ENCODE measurements at regions not wholly inside any gene's neighbourhood (a gene's known extent, or its start where the extent isn't known, plus 50 kb on each side); places are given as distances from the start of the nearest gene placed in this dataset.
"Not testable (repeated sequence)": the region's sequence is repeated elsewhere in the genome, so short reads cannot be mapped to it uniquely, and the experiment has no call there.

GRCh38 chr1:199182186-199182843 lies 543.5 kb downstream of the PTPRC start:
- FAIRE-seq (no peak), DNase-seq (ENCODE audit: insufficient read length, low spot score) (no peak)

- FAIRE-seq, result no peak
Measured at GRCh38 chr1:199184180-199184579, 545.3 kb downstream of the PTPRC start.

GRCh38 chr1:199194862-199195261 lies 556.0 kb downstream of the PTPRC start:
- DNase-seq (ENCODE audit: insufficient read length, low spot score) (no peak), FAIRE-seq (no peak)

More at GRCh38 chr1:199184180-199184579, 545.3 kb downstream of the PTPRC start:
- no peak for DNase-seq (ENCODE audit: insufficient read length, low spot score)

DNA sequence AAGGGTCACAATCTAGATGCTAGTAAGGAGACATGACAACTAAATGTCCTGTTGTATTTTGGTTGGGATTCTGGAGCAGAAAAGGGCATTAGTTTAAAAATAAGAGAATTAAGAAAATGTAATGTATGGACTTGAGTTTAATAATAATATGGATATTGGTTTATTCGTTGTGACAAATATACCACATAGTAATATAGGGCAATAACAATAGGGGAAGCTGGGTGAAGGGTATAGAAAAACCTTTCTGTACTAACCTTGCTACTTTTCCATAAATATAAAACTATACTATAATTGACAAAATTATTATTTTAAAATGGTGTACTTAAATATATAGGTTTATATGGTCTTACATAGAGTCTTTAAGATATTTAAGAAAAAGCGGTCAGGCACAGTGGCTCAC lies 558.9 kb downstream of the PTPRC start:
- no peak for FAIRE-seq
- DNase-seq (ENCODE audit: insufficient read length, low spot score), result no peak

DNA sequence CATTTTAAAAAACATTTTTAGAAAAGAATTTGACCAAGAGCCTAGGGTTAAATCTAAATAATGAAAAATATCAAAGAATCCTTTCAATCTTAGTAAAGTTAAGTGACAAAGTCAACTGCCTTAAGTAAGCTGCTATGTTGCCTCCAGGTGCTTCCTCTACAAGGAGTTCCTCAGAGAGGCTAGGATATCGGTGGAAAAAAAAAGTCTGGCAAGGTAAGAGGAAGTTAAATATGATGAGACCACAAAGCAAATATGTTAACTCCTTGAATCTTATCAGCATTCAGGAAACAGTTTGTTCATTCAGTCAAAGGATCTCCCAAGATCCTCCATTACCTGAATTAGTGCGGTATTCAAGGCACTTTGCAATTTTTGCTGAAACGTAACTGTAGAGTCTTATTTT lies 563.5 kb downstream of the PTPRC start:
- no peak for FAIRE-seq

DNA sequence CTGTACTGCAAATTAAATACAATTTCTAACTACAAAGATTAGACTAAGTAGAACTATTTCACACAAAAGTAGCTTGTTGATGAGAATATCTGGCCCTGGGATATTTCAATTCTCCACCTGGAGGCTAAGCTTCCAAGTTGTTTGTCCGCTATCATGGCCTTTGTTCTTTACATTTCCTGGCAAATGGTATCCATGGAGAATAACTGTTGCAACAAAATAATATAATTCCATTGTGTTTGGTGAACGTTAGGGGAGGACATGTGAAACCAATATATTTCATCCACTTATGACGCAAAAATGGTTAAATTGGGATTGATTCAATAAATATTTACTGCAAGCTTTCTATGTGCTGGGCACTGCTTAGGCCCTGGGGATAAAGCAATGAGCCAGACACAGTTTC lies 565.4 kb downstream of the PTPRC start:
- FAIRE-seq, result no peak
- no peak for DNase-seq (ENCODE audit: insufficient read length, low spot score)

More for the DNA sequence above, 563.5 kb downstream of the PTPRC start:
- DNase-seq (ENCODE audit: insufficient read length, low spot score), result no peak

GRCh38 chr1:199205740-199206441 lies 567.1 kb downstream of the PTPRC start:
- DNase-seq (ENCODE audit: insufficient read length, low spot score) (no peak), FAIRE-seq (no peak)

DNA sequence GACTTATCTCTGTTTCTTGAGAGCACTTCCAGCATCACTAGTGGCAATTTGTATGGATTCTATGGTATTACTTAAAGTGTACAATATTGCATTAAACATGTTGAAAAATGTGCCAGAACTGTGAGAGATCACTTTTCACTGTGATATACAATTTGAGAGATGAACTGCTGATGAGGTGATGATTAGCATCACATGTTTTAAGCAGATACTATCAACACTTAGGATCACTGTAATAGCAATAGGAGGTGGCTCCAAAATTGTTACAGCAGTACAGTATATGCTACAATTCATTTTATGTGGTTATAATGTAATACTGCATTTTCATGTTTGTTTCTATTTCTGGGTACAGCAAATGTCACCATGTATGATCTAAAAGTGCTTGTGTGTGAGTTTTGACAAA lies 570.0 kb downstream of the PTPRC start:
- FAIRE-seq (no peak), DNase-seq (ENCODE audit: insufficient read length, low spot score) (no peak)

- FAIRE-seq (no peak), DNase-seq (ENCODE audit: insufficient read length, low spot score) (no peak)
Measured at GRCh38 chr1:199218065-199218464, 579.2 kb downstream of the PTPRC start.

- no peak for DNase-seq (ENCODE audit: insufficient read length, low spot score)
- no peak for FAIRE-seq
Measured at GRCh38 chr1:199218533-199218932, 579.7 kb downstream of the PTPRC start.

- no peak for FAIRE-seq
Measured at GRCh38 chr1:199220031-199220430, 581.2 kb downstream of the PTPRC start.

GRCh38 chr1:199221371-199222150 lies 582.7 kb downstream of the PTPRC start:
- DNase-seq (ENCODE audit: insufficient read length, low spot score) (no peak), FAIRE-seq (no peak)

More at GRCh38 chr1:199220031-199220430, 581.2 kb downstream of the PTPRC start:
- no peak for DNase-seq (ENCODE audit: insufficient read length, low spot score)

GRCh38 chr1:199223936-199224335 lies 585.1 kb downstream of the PTPRC start:
- no peak for DNase-seq (ENCODE audit: insufficient read length, low spot score)
- FAIRE-seq, result no peak

DNA sequence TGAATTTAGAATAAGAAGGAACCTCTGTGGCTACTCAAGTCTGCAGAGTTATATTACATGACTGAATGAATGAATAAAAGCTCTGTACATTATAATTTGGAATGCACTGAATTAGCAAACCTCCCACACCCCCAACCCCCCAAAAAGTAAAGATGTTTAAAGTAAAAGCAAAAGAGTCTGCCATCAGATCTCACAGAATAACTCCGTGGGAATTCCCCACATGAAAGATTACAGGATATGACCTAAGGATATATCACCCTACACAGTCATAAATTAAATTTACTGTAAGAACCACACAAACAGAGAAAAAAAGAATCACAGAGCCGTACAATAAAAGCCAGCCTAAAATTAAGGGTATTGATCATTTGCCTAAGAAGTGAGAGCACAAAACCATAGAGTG lies 587.3 kb downstream of the PTPRC start:
- no peak for FAIRE-seq

DNA sequence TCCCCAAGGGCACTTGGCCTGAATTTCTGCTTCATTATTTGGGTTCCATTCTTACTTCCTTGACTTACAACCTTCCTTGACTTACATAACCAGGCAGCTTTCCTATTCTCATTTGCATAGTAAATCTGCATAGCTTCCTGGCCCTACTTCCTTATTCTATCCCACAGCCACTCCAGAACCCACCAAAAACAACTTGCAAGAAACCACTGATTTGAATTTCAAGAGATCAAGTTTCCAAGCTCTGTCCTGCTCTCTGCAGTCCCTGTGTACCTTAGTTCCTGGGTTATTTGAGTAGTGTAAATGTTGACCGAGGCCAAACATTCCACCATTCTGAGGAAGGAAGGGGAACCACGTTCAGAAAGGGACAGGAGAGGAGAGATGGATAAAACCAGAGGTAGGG lies 603.3 kb downstream of the PTPRC start:
- DNase-seq (ENCODE audit: insufficient read length, low spot score) (no peak), FAIRE-seq (no peak)

More for the DNA sequence above, 587.3 kb downstream of the PTPRC start:
- DNase-seq (ENCODE audit: insufficient read length, low spot score), result no peak

- peak; percentile 47 for FAIRE-seq
- no peak for DNase-seq (ENCODE audit: insufficient read length, low spot score)
Measured at GRCh38 chr1:199242601-199243000, 603.8 kb downstream of the PTPRC start.

DNA sequence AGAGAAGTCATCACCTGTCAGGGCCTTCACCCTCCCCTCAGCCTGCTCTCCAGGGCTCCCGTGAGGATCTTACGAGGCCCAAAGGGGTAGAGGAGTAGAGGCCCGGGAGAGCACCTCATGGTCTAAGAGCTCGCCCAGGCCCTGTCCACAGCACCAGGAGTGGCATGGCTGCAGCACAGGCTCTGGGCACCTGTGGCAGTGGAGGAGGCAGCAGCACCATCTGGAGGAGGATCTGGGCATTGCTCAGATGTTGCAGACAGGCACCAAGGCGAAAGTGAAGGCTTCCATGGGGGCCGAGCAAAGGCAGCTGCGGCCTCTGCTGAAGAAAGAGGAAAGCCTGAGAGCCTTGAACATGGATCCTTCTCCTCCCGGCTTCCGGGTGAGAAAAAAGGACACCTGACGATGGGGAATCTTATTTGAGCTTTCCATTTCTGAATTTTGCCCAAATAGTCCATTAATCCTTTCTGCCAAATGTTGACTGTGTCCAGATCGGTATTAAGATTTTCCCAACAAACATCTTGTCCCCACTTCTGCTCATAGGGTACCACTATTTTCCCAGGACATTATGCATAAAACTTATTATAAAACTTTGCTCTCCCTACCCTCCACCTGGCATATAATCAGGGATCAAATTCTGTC lies 604.7 kb downstream of the PTPRC start:
- peak; percentile 48 for DNase-seq (ENCODE audit: insufficient read length, low spot score)
- peak; percentile 95 for FAIRE-seq

DNA sequence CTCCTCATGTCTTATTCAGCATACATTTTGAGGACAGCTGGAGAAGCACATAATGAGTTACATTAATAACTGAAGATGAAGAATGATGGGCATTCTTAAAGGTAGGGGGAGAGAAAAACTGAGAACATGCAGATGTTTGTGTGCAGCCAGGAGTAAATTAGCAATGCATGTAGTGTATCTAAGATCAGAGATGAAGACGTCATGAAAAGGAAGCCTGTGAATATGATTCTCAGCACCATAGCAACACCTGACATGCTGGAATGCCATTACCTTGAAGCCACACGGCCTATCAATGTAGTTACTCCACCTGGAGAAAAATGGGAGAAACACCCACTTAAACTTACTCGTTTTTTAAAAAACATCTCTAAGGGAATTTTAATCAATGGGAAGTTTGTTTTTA lies 607.1 kb downstream of the PTPRC start:
- no peak for FAIRE-seq

GRCh38 chr1:199246716-199247115 lies 607.9 kb downstream of the PTPRC start:
- DNase-seq (ENCODE audit: insufficient read length, low spot score) (no peak), FAIRE-seq (no peak)

More for the DNA sequence above, 607.1 kb downstream of the PTPRC start:
- no peak for DNase-seq (ENCODE audit: insufficient read length, low spot score)

- no peak for DNase-seq (ENCODE audit: insufficient read length, low spot score)
- no peak for FAIRE-seq
Measured at GRCh38 chr1:199247891-199248290, 609.1 kb downstream of the PTPRC start.

DNA sequence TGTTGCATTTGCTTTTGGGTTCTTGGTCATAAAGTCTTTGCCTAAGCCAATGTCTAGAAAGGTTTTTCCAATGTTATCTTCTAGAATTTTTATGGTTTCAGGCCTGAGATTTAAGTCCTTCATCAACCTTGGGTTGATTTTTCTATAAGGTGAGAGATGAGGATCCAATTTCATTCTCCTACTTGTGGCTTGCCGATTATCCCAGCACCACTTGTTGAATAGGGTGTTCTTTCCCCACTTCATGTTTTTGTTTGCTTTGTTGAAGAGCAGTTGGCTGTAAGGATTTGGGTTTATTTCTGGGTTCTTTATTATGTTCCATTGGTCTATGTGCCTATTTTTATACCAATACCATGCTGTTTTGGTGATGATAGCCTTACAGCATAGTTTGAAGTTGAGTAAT lies 615.2 kb downstream of the PTPRC start:
- FAIRE-seq; DNase-seq (ENCODE audit: insufficient read length, low spot score): not testable (repeated sequence)

Data from GM19239 (cell line).